Kidney glomerular epithelial cell (primary cell): ENCODE measurements at regions not wholly inside any gene's neighbourhood (a gene's known extent, or its start where the extent isn't known, plus 50 kb on each side); places are given as distances from the start of the nearest gene placed in this dataset.

Source experiments
- DNase-seq: peaks from one replicate; lab custom pipeline; 2025; lab: John Stamatoyannopoulos, UW

DNA sequence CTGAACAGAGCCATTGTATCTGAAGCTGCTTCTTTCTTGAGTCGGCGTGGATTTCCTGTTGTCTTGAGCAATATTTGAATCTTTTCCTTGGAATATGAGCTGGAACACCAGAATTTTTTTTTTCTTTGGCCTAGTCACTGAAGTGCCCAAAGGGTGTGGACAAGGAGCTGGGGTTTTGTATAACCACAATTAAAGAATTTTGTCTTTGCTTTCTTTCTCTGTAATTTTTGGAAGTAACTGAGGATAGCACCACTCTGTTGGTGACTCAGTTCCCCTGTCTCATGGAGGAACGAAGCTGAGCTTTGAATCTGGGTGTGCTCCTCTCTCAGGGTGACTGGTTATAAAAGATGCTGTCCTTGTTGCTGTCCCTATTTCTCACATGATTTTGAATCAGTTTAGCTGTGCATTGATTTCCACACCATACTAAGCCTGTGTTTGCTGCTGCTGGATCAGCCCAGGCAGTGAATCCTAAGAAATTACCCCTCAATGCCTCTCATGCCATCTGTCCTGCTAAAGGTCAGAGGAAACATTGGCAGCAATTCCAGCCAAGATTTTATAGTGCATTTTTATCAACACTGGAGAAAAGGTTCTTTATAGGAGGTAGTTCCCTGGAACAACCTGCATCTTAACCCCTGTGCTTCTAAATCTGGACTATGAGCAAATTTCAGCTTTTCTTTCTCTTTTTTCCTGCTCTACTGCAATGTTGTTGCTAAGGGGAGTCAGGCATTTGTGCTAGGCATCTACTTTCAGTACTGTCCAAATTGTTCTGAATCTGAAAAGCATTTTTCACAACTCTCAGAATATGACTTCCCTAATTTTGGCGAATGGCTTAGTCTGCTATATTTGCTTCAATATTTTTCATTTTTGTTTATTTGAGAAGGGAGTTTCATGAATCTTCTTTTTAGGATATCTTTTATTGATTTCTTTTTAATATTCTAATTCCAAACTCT is 540.8 kb downstream of the SOX6 start:
- DNase-seq, result no peak

DNA sequence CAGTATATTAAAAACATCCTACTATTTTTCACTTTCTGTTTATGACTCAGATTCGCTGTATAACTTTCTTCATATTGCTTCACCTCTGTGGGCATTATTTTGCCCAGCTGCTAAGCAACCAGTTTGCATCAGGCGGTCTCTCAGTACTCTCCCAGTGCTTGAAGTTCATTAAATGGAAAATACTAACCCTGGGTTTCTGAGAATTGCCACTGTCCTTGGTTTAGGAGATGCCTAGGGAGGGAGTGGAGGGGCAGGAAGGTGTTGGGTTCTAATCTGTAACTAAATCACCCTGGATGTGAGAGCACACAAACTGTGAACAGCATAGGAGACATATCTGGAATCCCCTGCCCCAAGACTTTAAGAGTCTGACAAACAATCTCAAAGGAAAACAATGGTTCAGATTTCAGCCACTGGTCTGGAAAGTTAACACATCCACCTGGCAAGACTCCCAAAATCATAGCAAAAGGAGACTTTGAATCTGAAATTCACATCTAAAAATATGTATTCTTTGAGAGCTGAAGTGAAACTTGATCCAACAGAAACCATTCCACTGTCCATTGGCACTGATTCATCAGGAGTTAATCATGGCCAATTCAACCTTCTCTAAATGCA is 540.0 kb downstream of the SOX6 start:
- peak; percentile 90 for DNase-seq

GRCh38 chr11:15817001-15817400 is 539.3 kb downstream of the SOX6 start:
- peak; percentile 79 for DNase-seq

DNA sequence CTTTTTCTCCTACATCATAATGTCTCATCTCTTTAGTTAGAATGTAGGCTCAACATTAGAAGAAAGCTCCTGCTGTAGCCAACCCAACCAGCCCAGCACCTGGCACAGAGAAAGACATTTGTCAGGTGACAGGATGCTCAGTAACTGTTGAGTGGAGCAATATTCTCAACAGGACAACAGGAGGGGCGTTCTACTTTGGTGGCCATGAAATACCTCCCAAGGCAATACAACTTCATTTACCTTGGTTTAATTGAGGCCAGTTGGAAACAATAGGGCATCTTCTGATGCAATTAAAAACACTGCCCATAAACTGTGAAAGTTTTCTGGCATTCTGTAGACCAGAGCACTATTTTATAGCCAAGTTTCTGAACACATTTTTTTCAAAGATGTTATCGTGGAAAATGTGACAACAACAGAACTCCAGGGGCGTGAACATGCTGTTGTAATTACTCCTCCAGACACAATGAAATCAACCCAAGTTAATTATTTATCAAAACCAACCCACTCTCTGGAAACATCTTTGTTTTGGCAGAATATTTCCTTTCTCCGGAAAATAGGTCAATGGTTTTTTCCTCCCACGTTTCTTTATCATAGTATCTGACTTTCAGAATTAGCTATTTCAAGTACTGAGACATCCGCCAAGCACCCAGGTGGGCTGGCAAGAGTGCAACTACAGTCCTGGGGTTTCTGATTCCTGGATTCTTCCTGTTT is 538.1 kb downstream of the SOX6 start:
- peak; percentile 86 for DNase-seq

DNA sequence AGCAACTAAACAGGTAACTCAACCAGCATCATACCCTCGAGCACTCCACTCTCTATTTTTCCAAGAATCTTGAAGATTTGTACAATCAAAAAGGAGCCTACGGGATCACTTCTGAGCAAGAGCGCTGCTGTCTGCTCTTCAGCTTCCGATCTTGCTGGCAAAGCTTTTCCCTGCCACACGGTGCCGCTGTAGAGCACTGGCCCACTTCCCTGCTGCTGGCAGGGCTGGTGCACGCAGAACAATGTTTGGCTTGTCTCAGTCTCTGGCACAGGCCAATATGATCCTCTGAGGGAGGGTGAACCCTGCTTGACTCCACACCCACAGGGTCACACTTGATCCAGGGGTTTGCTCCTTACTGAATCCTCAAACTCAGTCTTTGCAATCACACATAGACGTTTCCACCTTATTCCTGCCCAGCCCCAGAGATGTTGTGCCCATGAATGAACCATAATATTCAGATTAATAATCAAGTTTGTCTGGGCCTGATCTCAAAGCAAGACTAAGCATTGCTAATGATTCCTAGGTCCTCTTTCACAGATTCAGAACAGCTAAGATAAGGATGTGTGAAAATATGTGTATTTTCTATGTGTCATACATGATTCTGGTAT is 536.6 kb downstream of the SOX6 start:
- no peak for DNase-seq

DNA sequence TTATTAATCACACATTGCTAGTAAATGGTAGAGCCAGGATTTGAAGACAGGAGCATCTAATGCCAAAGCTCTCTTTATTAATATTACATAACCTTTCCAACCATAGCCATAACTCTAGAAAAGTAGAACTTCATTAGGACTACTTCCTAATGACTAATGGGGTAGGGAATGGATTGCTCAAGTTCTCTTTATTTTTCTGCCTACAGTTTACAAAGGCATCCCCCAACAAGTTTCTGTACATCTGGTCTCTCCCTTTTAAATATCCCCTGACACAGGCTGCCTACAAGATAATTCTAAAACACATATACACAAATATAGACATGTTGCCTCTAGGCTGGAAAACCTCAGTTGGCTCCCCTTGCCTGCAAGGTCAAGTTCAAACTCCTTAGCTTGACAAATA is 534.9 kb downstream of the SOX6 start:
- DNase-seq, result no peak

GRCh38 chr11:15824060-15824459 is 532.3 kb downstream of the SOX6 start:
- DNase-seq, result no peak

DNA sequence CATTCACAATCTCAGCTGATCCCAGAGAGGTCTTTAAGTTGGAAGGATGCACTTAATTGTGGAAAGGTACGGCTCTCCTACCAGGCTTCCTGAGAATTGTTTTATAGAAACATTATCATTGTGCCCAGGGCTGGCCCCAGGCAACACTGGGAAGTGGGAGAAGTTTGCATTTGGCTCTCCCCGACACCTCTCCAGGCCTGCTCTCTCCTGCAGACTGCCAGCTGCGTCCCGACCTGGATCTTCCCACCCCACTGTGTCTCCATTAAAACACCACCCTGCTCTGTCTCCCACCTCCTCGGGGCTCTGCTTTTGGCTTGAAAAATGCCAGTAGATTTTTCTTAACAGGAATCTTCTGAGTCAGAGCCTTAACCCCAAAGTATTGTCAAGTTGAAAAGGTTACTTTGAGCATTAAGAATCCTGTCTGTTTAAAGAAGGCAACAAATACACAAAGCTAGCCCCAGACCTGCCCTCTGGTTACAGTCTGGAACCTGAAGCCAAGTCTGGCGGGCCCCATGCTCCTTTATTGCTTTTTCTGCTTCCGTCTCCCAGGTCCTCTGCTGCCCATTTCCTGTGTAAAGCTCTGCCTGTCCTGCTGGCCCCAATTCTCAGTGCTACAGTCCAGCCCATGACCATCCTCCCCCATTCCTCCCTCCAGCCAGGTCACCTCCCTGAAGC is 530.2 kb downstream of the SOX6 start:
- DNase-seq, result no peak

DNA sequence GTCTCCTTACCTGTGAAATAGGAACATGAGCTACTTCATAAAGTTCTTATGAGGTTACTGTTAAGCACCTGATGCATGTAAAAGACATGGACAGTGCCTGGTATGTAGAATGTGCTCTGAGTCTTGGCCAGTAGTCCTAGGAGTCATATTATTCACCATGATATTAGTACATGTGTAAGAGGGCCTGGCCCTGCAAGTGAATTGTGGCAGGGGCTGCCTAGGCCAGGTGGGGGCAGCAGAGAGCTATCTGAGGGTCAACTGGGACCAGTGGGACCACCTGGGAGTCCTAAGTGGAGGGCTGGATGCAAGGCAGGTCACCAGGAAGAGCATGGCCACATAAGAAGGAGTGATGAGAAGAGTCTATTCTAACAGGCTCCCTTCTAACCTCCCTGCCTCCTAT is 529.5 kb downstream of the SOX6 start:
- no peak for DNase-seq

GRCh38 chr11:15828215-15828853 is 528.0 kb downstream of the SOX6 start:
- DNase-seq, result no peak

DNA sequence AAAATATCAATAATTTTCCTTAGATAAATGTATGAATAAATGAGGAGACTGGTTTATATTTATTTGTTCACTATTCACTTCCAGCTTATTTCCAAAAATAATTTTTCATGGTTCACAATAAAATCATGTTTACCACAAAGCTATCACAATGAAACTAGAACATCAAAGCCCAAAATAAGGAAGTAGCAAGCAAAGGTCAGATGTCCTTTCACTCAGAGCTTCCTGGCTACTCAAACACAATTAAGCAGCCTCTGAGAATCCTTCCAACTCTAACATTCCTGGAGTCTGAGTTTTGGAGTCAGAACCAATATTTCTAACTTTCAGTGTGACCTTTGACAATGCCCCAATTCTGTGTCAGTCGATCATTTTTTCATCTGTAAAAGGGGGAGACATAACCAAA is 527.0 kb downstream of the SOX6 start:
- DNase-seq, result no peak

DNA sequence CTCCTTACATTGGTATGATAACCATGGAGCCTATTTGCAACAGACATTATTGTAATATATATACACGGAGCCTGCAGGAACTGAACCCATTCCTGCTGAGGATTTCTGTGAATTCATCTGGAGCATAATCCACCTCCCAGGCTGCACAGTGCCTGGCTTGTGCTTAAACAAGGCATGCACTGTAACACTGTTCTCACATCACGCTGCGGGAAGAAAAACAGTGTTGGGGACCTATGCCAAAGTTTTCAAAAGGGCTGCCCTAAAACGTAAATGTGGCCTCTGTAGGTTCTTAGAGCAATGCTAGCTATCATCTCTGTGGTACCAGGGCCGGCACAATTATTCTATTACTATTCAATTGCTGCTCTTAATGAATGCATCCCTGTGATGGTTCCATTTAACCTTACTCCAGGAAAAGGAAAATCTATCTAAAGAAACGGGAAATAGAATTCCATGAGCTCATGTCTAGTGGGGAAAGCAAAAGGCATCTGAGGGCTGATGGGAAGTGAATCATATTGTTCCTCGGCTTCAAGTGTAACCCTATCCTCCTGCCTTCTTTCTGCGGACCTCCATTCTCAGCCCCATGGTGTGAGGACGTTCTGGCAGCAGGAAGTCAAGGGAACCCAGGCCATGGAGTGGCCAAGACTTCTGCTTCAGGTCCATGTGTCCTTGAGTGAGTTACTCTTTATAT is 525.5 kb downstream of the SOX6 start:
- no peak for DNase-seq

DNA sequence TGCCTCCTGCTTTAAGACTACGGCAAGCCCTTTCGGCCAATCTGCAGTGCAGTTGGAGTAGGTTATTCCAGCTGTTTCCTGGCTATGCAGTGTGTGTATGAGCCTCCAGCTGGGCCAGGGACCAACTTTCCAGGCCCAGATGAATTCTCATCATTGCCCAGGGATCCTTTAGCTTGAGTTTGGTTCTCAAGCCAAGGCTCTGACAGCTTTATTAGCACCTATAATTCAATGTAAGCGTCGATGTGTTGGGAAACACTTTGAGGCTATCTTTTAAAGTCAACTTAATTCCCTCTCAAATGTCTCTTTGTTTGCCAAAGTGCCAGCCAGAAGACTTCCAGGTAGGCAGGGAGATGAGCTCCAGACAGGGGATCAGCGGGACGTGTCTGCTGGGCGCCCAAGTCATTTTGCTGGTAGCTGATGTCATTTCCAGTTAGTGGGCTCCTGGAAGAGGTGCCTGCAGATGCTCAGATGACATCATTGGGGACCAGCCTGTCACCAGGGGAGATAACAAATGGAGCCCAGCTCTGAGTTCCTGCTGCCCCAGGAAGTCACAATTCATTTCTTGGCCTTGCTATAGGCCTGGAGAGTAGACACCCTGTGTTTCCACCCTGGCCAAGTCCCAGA is 520.4 kb downstream of the SOX6 start:
- DNase-seq, result no peak

- no peak for DNase-seq
Observed at GRCh38 chr11:15836795-15837194, 519.6 kb downstream of the SOX6 start.

- no peak for DNase-seq
Observed at GRCh38 chr11:15837901-15838489, 518.4 kb downstream of the SOX6 start.

DNA sequence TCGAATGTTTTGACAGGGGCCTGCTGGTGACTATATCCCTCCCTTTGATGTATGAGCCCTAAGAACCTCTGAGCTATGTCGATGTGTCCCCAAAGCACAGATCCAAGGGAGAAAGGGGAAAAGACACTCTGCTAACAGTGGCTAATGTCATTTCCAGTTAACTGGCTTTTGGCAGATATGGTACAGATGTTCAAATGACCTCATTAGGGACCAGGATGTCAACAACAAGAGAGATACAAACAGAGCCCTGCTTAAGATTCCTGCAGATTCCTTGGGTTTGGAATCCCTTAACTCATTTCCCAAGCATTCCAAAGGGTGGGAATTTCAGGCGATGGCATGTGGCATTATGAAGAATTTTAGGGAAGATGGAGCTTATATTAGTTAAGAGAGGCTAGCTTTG is 517.3 kb downstream of the SOX6 start:
- DNase-seq, result no peak

- no peak for DNase-seq
Observed at GRCh38 chr11:15840966-15841365, 515.4 kb downstream of the SOX6 start.

DNA sequence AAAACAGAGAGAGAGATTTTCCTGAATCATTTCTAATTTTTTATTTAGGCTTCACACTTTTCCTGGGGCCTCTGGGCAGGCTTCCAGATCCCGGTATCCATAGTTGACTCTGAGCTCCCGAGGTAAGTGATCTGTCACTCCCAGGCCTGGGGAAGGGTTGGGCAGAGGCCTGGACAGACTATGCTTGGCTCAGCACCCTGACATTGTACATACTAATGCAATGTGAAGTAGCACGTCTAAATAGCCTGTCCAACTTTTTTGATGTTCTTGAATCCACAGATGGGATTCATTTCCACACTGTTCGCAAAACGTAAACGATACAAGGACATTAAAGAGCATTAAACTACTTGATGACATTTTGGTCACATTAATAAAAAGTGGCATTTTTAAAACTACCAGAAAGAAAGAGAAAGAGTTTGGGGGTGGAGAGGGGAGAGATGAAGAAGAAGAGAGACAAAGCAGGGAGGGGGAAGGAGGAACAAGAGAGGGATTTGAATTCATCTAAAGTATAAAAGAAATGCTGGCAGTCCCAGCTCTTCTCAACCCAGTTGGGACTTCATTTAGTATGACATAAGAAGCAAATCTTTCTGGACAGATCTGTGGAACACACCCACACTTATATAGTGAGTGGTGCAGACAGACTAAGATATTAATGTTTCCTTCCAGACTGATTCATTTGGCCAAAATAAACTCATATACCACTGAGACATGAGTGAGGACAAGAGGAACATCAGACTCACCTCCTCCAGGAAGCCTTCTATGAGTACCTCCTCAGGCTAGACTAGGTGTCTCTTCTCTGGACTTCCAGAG is 514.2 kb downstream of the SOX6 start:
- no peak for DNase-seq

- DNase-seq, result no peak
Observed at GRCh38 chr11:15843309-15843872, 513.0 kb downstream of the SOX6 start.
